Astrocyte (in vitro differentiated cells and primary cell): ENCODE measurements at regions not wholly inside any gene's neighbourhood (a gene's known extent, or its start where the extent isn't known, plus 50 kb on each side); places are given as distances from the start of the nearest gene placed in this dataset.
"Not testable (repeated sequence)": the region's sequence is repeated elsewhere in the genome, so short reads cannot be mapped to it uniquely, and the experiment has no call there.

Experiments used
- DNase-seq: peaks from one replicate; pipeline ENCODE4 v3.0.0-alpha.2; 2010; ENCODE audit warnings: low read depth
- FAIRE-seq: peaks from 2 replicates; lab custom pipeline; 2011; peaks lifted over from hg19 to GRCh38; lab: Jason Lieb, UNC
- H2AFZ ChIP-seq: 2 replicates; pipeline ENCODE4 v1.6.0; 2012; ENCODE audit warnings: low read depth, low read length, inconsistent platforms
- H3K27ac ChIP-seq: 2 replicates; pipeline ENCODE4 v1.5.1; 2011; ENCODE audit warnings: low read depth, low read length, inconsistent platforms
- H3K27me3 ChIP-seq: 2 replicates; pipeline ENCODE4 v1.6.0; 2011; ENCODE audit warnings: low read length, inconsistent platforms; ENCODE audit not compliant: insufficient read depth
- H3K36me3 ChIP-seq: 2 replicates; pipeline ENCODE4 v1.5.1; 2011; ENCODE audit warnings: low read length, inconsistent platforms; ENCODE audit not compliant: insufficient read depth
- H3K4me1 ChIP-seq: 2 replicates; pipeline ENCODE4 v1.5.1; 2011; ENCODE audit warnings: low read length, inconsistent platforms; ENCODE audit not compliant: insufficient read depth
- H3K4me2 ChIP-seq: 2 replicates; pipeline ENCODE4 v1.6.0; 2012; ENCODE audit warnings: low read length, inconsistent platforms
- H3K4me3 ChIP-seq: 2 replicates; pipeline ENCODE4 v1.5.1; 2011; ENCODE audit warnings: low read depth, mild to moderate bottlenecking, low read length, inconsistent platforms; ENCODE audit not compliant: insufficient read depth
- H3K79me2 ChIP-seq: 2 replicates; pipeline ENCODE4 v1.6.0; 2012; ENCODE audit warnings: mild to moderate bottlenecking, low read length, inconsistent platforms; ENCODE audit not compliant: insufficient read depth
- H3K9ac ChIP-seq: 2 replicates; pipeline ENCODE4 v1.6.0; 2012; ENCODE audit warnings: mild to moderate bottlenecking, low read length, inconsistent platforms
- H3K9me3 ChIP-seq: 2 replicates; pipeline ENCODE4 v1.5.1; 2012; ENCODE audit warnings: low read depth, mild to moderate bottlenecking, low read length, inconsistent platforms; ENCODE audit not compliant: insufficient read depth
- H4K20me1 ChIP-seq: 2 replicates; pipeline ENCODE4 v1.6.0; 2012; ENCODE audit warnings: low read length, inconsistent platforms; ENCODE audit not compliant: insufficient read depth
- H3K27ac Mint-ChIP-seq: one replicate; pipeline ENCODE4 v1.8.0; 2021; ENCODE audit warnings: mild to moderate bottlenecking, mixed read lengths; ENCODE audit not compliant: unreplicated experiment
- H3K27me3 Mint-ChIP-seq: one replicate; pipeline ENCODE4 v1.8.0; 2021; ENCODE audit warnings: low read depth, mixed read lengths; ENCODE audit not compliant: unreplicated experiment
- H3K36me3 Mint-ChIP-seq: one replicate; pipeline ENCODE4 v1.8.0; 2021; ENCODE audit warnings: low read depth, mixed read lengths; ENCODE audit not compliant: unreplicated experiment
- H3K4me1 Mint-ChIP-seq: one replicate; pipeline ENCODE4 v1.8.0; 2021; ENCODE audit warnings: low read depth, mixed read lengths; ENCODE audit not compliant: unreplicated experiment
- H3K4me3 Mint-ChIP-seq: one replicate; pipeline ENCODE4 v1.8.0; 2021; ENCODE audit warnings: mild to moderate bottlenecking, moderate library complexity, mixed read lengths; ENCODE audit not compliant: unreplicated experiment
- H3K9me3 Mint-ChIP-seq: one replicate; pipeline ENCODE4 v1.8.0; 2021; ENCODE audit warnings: mild to moderate bottlenecking, mixed read lengths; ENCODE audit not compliant: unreplicated experiment
- EZH2 ChIP-seq: IDR thresholded peaks from 2 replicates; pipeline ENCODE4 v1.6.1; 2012; ENCODE audit warnings: mild to moderate bottlenecking, low read length, inconsistent platforms; ENCODE audit not compliant: insufficient read depth
- TF ChIP-seq, protein P1 (sequence below): IDR thresholded peaks from 2 replicates; pipeline ENCODE4 v1.5.1; 2011; ENCODE audit warnings: low read depth, mild to moderate bottlenecking, inconsistent platforms, low read length, moderate library complexity; ENCODE audit not compliant: insufficient read depth

DNA sequence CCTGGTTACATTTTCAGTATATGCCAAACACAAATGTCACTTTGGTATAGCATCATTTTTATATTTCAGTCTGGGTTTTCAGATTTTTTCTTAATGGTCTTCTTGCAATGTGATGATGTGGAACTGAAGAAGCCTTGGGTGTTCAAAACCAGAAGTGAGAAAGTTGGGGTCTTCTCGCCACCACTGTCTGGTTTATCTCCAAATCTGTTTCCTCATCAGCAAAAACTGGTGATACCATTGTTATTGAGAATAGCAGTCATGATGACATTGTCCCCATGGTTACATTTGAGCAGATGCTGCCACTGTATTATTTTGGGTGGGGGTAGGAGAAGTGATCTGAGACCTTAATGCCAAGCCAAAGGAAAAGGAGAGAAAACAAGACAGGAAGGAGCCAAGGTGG is 85.9 kb upstream of the MAP3K1 start:
- peaks cover 3% of the 10 kb centered on the region for H3K4me1 Mint-ChIP-seq
- no peak overlapping the region for H3K4me3 Mint-ChIP-seq
- no peak for FAIRE-seq
- H3K9me3 Mint-ChIP-seq, result peaks cover 7% of the 10 kb centered on the region
- Histone ChIP-seq H3K4me2 (no peak overlapping the region), H3K9ac (no peak overlapping the region), H4K20me1 (no peaks in the 10 kb centered on the region), H3K9me3 (no peaks in the 10 kb centered on the region), H3K27ac (no peak overlapping the region), H3K27me3 (no peaks in the 10 kb centered on the region), H3K4me3 (no peak overlapping the region), H2AFZ (no peak overlapping the region), H3K79me2 (no peaks in the 10 kb centered on the region), H3K4me1 (no peaks in the 10 kb centered on the region), H3K36me3 (no peaks in the 10 kb centered on the region)
- H3K36me3 Mint-ChIP-seq, result no peaks in the 10 kb centered on the region
- TF ChIP-seq, protein P1, sequence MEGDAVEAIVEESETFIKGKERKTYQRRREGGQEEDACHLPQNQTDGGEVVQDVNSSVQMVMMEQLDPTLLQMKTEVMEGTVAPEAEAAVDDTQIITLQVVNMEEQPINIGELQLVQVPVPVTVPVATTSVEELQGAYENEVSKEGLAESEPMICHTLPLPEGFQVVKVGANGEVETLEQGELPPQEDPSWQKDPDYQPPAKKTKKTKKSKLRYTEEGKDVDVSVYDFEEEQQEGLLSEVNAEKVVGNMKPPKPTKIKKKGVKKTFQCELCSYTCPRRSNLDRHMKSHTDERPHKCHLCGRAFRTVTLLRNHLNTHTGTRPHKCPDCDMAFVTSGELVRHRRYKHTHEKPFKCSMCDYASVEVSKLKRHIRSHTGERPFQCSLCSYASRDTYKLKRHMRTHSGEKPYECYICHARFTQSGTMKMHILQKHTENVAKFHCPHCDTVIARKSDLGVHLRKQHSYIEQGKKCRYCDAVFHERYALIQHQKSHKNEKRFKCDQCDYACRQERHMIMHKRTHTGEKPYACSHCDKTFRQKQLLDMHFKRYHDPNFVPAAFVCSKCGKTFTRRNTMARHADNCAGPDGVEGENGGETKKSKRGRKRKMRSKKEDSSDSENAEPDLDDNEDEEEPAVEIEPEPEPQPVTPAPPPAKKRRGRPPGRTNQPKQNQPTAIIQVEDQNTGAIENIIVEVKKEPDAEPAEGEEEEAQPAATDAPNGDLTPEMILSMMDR, result no peak
- TF ChIP-seq EZH2, result no peak
- peaks cover 3% of the 10 kb centered on the region for H3K27me3 Mint-ChIP-seq
- H3K27ac Mint-ChIP-seq, result no peak overlapping the region
- no peak for DNase-seq

DNA sequence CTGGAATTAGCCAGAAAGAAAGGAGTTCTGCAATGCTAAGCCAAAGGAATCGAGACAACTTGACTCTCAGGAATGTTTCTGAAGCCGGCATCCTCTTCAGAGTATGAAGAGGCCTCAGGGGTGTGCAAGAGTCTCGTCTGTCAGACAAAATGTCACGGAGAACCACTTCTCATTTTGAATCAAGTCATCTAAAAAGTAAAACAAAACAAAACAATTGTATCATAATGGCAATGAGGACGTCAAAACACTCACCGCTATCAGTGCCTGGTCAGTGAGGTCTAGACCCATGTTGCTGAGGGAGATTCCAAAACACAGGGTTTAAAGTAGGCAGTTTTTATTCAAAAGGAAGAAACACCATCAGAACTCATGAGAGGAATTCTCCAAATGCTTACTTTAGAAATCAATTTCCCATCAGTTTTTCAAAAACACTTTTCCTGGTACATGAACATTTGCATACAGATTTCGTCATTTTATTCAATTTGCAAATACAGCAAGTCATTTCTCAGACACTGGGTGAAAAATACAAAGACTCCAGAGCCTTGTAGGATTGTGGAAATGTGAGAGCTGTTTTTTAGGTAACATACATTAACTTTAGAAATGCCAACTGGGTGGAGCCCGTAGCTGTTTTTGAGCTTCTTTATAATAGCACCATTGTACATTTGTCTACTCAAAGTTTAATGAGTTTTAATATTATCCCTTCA is 89.5 kb upstream of the MAP3K1 start:
- Mint-ChIP-seq H3K27me3 (peaks cover 3% of the 10 kb centered on the region), H3K4me3 (no peak overlapping the region), H3K9me3 (peaks cover under 1% of the 10 kb centered on the region), H3K27ac (no peak overlapping the region), H3K36me3 (no peaks in the 10 kb centered on the region), H3K4me1 (peaks cover 3% of the 10 kb centered on the region)
- Histone ChIP-seq H3K9ac (no peak overlapping the region), H3K36me3 (no peaks in the 10 kb centered on the region), H3K27ac (no peak overlapping the region), H3K4me2 (no peak overlapping the region), H3K4me1 (no peaks in the 10 kb centered on the region), H4K20me1 (no peaks in the 10 kb centered on the region), H2AFZ (no peak overlapping the region), H3K9me3 (no peaks in the 10 kb centered on the region), H3K79me2 (no peaks in the 10 kb centered on the region), H3K27me3 (no peaks in the 10 kb centered on the region), H3K4me3 (no peak overlapping the region)
- FAIRE-seq, result no peak
- no peak for DNase-seq
- no peak for TF ChIP-seq EZH2
- TF ChIP-seq, protein P1, result no peak

DNA sequence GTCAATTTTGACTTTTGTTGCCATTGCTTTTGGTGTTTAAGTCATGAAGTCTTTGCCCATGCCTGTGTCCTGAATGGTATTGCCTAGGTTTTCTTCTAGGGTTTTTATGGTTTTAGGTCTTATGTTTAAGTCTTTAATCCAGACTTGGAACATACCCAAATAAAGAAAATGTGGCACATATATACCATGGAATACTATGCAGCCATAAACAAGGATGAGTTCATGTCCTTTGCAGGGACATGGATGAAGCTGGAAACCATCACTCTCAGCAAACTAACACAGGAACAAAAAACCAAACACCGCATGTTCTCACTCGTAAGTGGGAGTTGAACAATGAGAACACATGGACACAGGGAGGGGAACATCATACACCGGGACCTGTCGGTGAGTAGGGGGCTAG is 90.5 kb upstream of the MAP3K1 start:
- H3K4me1 ChIP-seq, H3K36me3 Mint-ChIP-seq, H3K36me3 ChIP-seq, FAIRE-seq, H2AFZ ChIP-seq, H3K79me2 ChIP-seq, H3K4me3 ChIP-seq, H3K4me1 Mint-ChIP-seq, H3K27me3 Mint-ChIP-seq, DNase-seq, H3K4me3 Mint-ChIP-seq, H3K9me3 ChIP-seq, H3K27me3 ChIP-seq, H3K9me3 Mint-ChIP-seq, H3K9ac ChIP-seq, H3K27ac Mint-ChIP-seq, H4K20me1 ChIP-seq, H3K4me2 ChIP-seq, H3K27ac ChIP-seq: not testable (repeated sequence)
